ENCODE measurements at regions not wholly inside any gene's neighbourhood (a gene's known extent, or its start where the extent isn't known, plus 50 kb on each side); places are given as distances from the start of the nearest gene placed in this dataset.

DNA sequence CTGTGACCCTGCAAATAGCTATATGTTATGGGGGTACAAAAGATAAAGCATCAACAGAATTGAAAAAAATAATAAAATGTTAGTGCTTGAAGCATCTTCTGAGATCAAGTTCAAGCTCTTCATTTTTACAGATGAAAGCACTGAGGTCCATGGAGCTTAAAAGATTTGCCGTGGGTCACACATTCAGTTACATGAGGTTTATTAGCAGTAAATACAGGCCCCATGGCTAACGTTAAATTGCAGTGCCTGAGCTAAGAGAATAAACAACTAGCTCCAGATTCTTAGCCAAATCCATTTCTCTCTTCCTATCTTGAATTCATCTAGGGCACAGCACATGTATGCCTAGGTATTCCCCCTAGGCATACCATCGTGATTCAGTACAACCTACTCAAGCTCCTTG, 2052.7 kb upstream of the C9orf72 start:
- TF ChIP-seq, protein P1, sequence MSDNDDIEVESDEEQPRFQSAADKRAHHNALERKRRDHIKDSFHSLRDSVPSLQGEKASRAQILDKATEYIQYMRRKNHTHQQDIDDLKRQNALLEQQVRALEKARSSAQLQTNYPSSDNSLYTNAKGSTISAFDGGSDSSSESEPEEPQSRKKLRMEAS (IDR thresholded peaks at IDR 0.05; ENCODE audit: insufficient read depth, insufficient read length) = no peak
- TF ChIP-seq, protein P2, sequence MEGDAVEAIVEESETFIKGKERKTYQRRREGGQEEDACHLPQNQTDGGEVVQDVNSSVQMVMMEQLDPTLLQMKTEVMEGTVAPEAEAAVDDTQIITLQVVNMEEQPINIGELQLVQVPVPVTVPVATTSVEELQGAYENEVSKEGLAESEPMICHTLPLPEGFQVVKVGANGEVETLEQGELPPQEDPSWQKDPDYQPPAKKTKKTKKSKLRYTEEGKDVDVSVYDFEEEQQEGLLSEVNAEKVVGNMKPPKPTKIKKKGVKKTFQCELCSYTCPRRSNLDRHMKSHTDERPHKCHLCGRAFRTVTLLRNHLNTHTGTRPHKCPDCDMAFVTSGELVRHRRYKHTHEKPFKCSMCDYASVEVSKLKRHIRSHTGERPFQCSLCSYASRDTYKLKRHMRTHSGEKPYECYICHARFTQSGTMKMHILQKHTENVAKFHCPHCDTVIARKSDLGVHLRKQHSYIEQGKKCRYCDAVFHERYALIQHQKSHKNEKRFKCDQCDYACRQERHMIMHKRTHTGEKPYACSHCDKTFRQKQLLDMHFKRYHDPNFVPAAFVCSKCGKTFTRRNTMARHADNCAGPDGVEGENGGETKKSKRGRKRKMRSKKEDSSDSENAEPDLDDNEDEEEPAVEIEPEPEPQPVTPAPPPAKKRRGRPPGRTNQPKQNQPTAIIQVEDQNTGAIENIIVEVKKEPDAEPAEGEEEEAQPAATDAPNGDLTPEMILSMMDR (IDR thresholded peaks at IDR 0.05; ENCODE audit: extremely low read depth in 1 of 2, insufficient read depth in 1 of 2, low read depth in 1 of 2, low read length in 2 of 2) = no peak
- TF ChIP-seq EZH2 (IDR thresholded peaks at IDR 0.05; ENCODE audit: borderline replicate concordance, low read depth, low read length, severe bottlenecking) (no peak), FOS (IDR thresholded peaks at IDR 0.05; ENCODE audit: borderline replicate concordance, insufficient read depth, low read length) (no peak), POLR2A (IDR thresholded peaks at IDR 0.05; ENCODE audit: low read depth, low read length) (no peak), POLR2AphosphoS5 (IDR thresholded peaks at IDR 0.05; ENCODE audit: insufficient read depth, low read depth, low read length) (no peak), JUN (IDR thresholded peaks at IDR 0.05; ENCODE audit: borderline replicate concordance, insufficient read depth, insufficient read length, low read depth) (no peak), GATA2 (IDR thresholded peaks at IDR 0.05; ENCODE audit: insufficient read depth, insufficient read length, low read depth, low read length) (no peak), MYC (IDR thresholded peaks at IDR 0.05; ENCODE audit: low read depth, low read length) (no peak)
